ENCODE measurements at regions not wholly inside any gene's neighbourhood (a gene's known extent, or its start where the extent isn't known, plus 50 kb on each side); places are given as distances from the start of the nearest gene placed in this dataset.

DNA sequence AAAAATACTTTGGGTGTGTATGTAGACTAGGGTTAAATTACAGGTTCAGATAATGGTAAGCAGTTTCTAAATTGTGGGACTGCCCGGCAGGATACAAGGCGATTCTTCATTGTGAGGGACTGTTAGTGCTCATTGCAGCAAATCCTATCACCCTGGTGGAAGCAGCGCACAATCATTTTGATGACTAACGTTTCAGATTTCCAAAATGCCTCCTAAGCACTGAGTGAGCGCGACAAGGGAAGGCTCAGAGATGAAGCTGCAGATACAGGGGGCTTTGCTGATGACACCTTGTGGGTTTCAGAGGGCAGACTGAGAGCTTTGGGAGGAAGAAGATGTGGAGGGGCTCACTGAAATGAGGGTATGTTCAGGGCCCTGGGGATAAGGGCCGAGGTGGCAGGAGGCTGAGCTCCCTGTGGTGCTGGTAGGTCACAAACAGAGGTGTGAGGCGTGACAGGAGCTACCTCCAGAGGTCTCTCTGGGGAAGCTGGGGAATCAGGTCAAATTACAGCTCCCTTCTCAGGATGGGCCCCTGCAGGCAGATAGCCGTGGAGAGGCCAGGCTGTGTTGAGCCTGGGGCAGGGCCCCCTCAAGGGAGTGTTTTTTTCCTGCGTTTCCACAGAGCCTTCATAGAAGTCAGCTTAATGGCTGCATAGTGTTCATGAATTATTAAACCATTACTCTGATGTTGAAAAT is 84.5 kb upstream of the FYN start:
- no peak for DNase-seq (ENCODE audit: low read depth, low spot score)

- DNase-seq (ENCODE audit: low read depth, low spot score): no peak
Measured at GRCh38 chr6:111958534-111958933, 85.3 kb upstream of the FYN start.

DNA sequence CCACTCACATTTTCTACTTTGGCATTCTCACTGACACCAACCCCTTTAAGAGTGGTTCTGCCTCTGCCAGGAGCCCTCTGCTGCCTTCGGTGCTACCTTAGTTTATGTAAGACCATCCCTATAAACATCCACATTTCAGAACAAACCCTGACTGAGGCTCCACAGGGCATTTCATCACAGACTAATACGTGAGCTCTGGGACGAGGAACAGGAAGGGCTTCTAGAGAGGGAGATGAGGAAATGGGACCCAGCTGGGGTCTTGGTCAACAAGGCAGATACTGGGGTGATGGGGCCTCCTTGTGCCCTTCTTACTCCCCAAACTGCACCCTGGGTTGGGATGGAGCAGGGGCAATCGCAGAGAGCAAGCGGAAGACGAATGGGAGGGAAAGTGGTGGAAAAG is 86.5 kb upstream of the FYN start:
- DNase-seq (ENCODE audit: low read depth, low spot score): no peak

GRCh38 chr6:111967131-111967530 is 86.8 kb upstream of the CCN6 start:
- DNase-seq (ENCODE audit: low read depth, low spot score): no peak

- no peak for DNase-seq (ENCODE audit: low read depth, low spot score)
Measured at GRCh38 chr6:111970426-111970825, 83.5 kb upstream of the CCN6 start.

- no peak for DNase-seq (ENCODE audit: low read depth, low spot score)
Measured at GRCh38 chr6:111971181-111971841, 82.6 kb upstream of the CCN6 start.

- DNase-seq (ENCODE audit: low read depth, low spot score): peak; percentile 33
Measured at GRCh38 chr6:111971866-111972532, 81.9 kb upstream of the CCN6 start.

DNA sequence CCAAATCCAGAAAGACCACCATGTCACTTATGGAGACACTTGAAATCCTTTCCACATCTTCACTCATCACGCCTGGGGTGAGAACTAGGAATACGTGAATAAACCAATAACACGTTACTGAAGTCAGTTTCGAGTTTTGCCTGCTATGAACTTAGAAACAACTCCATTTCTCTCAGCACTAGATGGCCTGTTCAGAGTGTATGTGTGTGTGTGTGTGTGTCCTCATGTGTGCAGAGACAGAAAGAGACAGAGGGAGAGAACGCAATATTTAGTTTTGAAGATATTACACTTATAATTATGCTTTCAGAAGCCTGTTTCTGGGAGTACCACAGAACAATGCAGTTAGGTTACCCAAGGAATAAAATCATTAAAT is 81.2 kb upstream of the CCN6 start:
- DNase-seq (ENCODE audit: low read depth, low spot score): no peak

GRCh38 chr6:111973118-111973761 is 80.7 kb upstream of the CCN6 start:
- DNase-seq (ENCODE audit: low read depth, low spot score): peak; percentile 94

- peak; percentile 52 for DNase-seq (ENCODE audit: low read depth, low spot score)
Measured at GRCh38 chr6:111973927-111974639, 79.8 kb upstream of the CCN6 start.

DNA sequence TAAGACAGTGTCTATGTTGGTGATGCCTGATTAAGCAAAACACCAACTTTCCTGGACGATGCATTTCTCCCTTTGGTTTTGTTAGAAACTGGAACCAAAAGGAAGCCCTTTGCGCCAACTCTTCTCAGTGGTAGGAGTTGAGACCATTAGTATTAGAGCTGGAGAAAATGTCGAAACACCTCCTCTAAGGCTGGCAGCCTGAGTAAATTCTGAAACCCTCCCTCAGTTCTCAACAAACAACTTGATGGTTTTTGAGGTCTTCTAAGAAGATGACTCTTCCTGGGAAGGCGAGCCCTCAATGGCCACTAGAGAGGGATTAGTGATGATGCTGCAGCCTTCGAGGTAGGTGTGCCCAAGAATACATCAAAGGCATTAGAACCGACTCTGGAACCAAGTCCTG is 78.4 kb upstream of the CCN6 start:
- DNase-seq (ENCODE audit: low read depth, low spot score): no peak

GRCh38 chr6:111976139-111976538 is 77.8 kb upstream of the CCN6 start:
- no peak for DNase-seq (ENCODE audit: low read depth, low spot score)

DNA sequence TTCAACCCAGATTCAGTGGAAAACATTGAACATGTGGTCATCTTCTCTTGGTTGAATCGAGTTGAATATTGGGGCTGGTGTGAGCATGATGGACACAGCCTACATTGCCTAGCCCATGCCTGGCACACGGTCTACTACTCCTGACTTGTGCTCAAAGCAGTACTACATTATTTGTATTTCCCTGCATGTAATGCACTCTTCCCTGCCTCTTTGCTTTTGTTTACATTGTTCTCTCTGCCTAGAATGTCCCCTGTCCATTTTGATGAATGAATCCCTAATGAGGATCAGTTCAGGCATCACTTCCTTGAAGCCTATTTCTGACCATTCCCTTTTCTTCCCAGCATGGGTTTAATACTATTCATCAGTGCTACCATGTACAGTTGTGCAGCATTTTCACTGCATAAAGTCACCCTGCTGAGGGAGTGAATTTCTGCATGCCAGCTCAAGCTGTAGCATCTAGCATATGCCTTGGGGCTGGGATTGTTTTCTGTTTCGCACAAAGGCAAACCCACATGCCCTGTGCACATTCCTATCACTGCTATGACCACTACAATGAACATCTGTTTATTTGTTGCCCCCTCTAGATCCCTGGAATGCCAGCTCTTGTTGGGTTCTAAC is 75.3 kb upstream of the CCN6 start:
- peak; percentile 56 for DNase-seq (ENCODE audit: low read depth, low spot score)

GRCh38 chr6:111979633-111980032 is 74.3 kb upstream of the CCN6 start:
- DNase-seq (ENCODE audit: low read depth, low spot score): no peak

GRCh38 chr6:111980143-111980542 is 73.8 kb upstream of the CCN6 start:
- DNase-seq (ENCODE audit: low read depth, low spot score): peak; percentile 37

- DNase-seq (ENCODE audit: low read depth, low spot score): peak; percentile 13
Measured at GRCh38 chr6:111980971-111981840, 72.7 kb upstream of the CCN6 start.

GRCh38 chr6:111982681-111983080 is 71.2 kb upstream of the CCN6 start:
- DNase-seq (ENCODE audit: low read depth, low spot score): no peak

DNA sequence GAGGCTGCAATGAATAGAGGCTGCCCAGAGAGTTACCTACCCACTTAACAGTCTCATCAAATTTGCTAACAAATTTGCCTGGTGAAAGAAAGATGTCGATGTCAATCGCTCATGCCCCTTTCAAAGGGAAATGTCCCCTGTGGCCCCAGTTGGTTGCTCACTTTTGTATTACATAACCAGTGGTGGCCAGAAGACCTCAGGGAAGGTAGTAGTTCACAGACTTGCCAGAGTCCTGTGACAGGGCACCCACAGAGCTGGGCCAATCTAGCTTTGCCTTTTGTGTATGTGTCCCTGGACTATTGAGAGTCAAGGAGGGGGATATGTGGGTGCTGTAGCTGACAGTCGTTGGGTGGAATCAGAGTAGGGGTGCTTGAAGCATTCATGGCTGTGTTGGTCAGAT is 70.7 kb upstream of the CCN6 start:
- no peak for DNase-seq (ENCODE audit: low read depth, low spot score)

GRCh38 chr6:111984081-111984480 is 69.8 kb upstream of the CCN6 start:
- no peak for DNase-seq (ENCODE audit: low read depth, low spot score)

DNA sequence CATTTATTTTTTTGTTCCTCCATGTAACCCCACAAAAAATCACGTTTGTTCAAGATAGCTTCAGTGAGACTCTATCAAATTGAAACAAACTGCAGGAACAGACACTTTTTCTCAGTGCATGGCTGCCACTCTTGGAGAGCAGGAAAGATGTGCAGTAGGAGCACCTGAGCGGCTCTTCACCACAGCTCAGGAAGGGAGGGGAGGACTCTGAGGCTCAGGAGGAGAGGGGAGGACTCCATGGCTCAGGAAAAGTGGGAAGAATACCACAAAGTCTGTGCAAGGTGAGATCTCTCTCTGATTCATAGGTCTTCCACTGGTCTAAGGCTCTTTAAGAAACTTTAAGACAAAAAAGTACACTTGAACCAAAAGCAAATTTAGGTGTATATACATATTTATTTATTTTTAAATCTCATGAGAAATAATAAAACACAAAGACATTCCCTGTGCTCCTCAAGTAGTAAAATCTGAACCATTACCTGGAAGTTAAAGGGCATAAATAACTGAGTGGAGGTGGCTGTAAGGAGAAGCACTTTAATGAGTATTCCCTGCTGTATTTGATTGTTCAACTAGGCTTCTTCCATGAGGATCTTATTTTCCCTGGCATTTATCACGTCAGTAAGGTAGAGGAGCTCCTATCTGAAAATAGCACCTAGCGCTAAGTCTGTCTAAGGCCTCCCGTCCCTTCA is 69.2 kb upstream of the CCN6 start:
- no peak for DNase-seq (ENCODE audit: low read depth, low spot score)

Measured in astrocyte of the hippocampus (primary cell).